Fibroblast of the aortic adventitia (primary cell): ENCODE measurements at regions not wholly inside any gene's neighbourhood (a gene's known extent, or its start where the extent isn't known, plus 50 kb on each side); places are given as distances from the start of the nearest gene placed in this dataset.

Experiments
- DNase-seq: peaks from one replicate; pipeline ENCODE4 v3.0.0-alpha.2; 2010; ENCODE audit warnings: low read depth
- H3K4me3 ChIP-seq: 2 replicates; pipeline ENCODE4 v1.5.1; 2011; ENCODE audit warnings: low read depth, mild to moderate bottlenecking, control low read depth, low read length, moderate library complexity
- CTCF ChIP-seq: IDR thresholded peaks from 2 replicates; pipeline ENCODE4 v1.5.1; 2011; ENCODE audit warnings: mild to moderate bottlenecking, low read length, control low read depth, inconsistent platforms; ENCODE audit not compliant: insufficient read depth

- no peak for DNase-seq
- H3K4me3 ChIP-seq: no peak overlapping the region
- no peak for TF ChIP-seq CTCF
Observed at GRCh38 chr5:4700871-4701270, 439.3 kb upstream of the ADAMTS16 start.

GRCh38 chr5:4703931-4704458 is 436.1 kb upstream of the ADAMTS16 start:
- H3K4me3 ChIP-seq: no peak overlapping the region
- no peak for DNase-seq
- TF ChIP-seq CTCF: no peak

GRCh38 chr5:4704951-4705350 is 435.2 kb upstream of the ADAMTS16 start:
- no peak for TF ChIP-seq CTCF
- DNase-seq: no peak
- no peak overlapping the region for H3K4me3 ChIP-seq

GRCh38 chr5:4716781-4717180 is 423.3 kb upstream of the ADAMTS16 start:
- no peak for DNase-seq
- H3K4me3 ChIP-seq: no peak overlapping the region
- no peak for TF ChIP-seq CTCF

GRCh38 chr5:4717446-4717845 is 422.7 kb upstream of the ADAMTS16 start:
- no peak overlapping the region for H3K4me3 ChIP-seq
- TF ChIP-seq CTCF: no peak
- no peak for DNase-seq

GRCh38 chr5:4720831-4721230 is 419.3 kb upstream of the ADAMTS16 start:
- peak; percentile 76 for DNase-seq
- TF ChIP-seq CTCF: no peak
- no peak overlapping the region for H3K4me3 ChIP-seq

GRCh38 chr5:4722886-4723285 is 417.2 kb upstream of the ADAMTS16 start:
- TF ChIP-seq CTCF: no peak
- DNase-seq: no peak
- no peak overlapping the region for H3K4me3 ChIP-seq
